ENCODE measurements at regions not wholly inside any gene's neighbourhood (a gene's known extent, or its start where the extent isn't known, plus 50 kb on each side); places are given as distances from the start of the nearest gene placed in this dataset.

DNA sequence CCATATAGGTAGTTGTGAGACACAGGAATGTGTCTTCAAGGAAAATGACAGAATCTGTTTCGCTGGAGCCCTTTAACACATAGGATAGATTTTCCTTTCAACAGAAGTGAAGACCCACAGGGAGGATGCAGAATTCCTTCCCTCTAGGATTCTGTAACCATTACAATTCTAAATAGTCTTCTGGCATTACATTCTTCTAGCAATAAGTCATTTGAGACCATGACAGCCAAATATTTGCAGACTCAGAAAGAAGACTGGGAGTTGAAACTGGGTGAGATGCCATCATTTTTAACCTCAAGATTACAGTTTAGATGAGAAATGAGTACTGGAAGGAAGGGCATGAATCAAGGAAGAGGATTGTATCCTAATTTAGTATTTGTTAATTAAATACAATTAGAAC, 61.6 kb downstream of the ZBTB18 start:
- no peaks in the 10 kb centered on the region for H3K36me3 ChIP-seq (ENCODE audit: low read depth)
- TF ChIP-seq CTCF (conservative IDR thresholded peaks at IDR 0.05) (no peak), EZH2 (IDR thresholded peaks at IDR 0.05; ENCODE audit: low read depth) (no peak)
- CTCF ChIA-PET = no interaction called here
- no peaks in the 10 kb centered on the region for H4K20me1 ChIP-seq (ENCODE audit: insufficient read depth)
- H3K9me2 ChIP-seq (ENCODE audit: insufficient read depth) = no peaks in the 10 kb centered on the region
- no peak overlapping the region for H2AFZ ChIP-seq
- no peaks in the 10 kb centered on the region for H3K27me3 ChIP-seq (ENCODE audit: insufficient read depth, low read depth)
- H3K4me1 ChIP-seq (replicated peaks; ENCODE audit: insufficient read depth) = peaks cover 20% of the 10 kb centered on the region
- H3K79me2 ChIP-seq (ENCODE audit: low read depth) = no peaks in the 10 kb centered on the region
- DNase-seq = peak in 1 of 2 experiments; percentile 68
- H3K4me2 ChIP-seq = peak overlapping the region; percentile 13; the same call in 1 of the 2 replicates
- POLR2A ChIA-PET (ENCODE audit: unreplicated experiment) = no interaction called here
- H3K9me3 ChIP-seq (ENCODE audit: insufficient read depth, low read depth) = no peaks in the 10 kb centered on the region
- no peaks in the 10 kb centered on the region for H3F3A ChIP-seq (ENCODE audit: insufficient read depth, low read depth)
- BruUV-seq (replicated peaks) = no TSS peak
- H3K4me3 ChIP-seq = no peak overlapping the region
- intact Hi-C loops (cut with micrococcal nuclease; ENCODE audit: unreplicated experiment) = loop anchor here (5.0 to 10.0 kb wide), 2 partner anchors 45 to 102 kb away; no protein-coding TSS in a partner anchor
- peak overlapping the region; percentile 8; the same call in 1 of the 2 replicates for H3K27ac ChIP-seq

DNA sequence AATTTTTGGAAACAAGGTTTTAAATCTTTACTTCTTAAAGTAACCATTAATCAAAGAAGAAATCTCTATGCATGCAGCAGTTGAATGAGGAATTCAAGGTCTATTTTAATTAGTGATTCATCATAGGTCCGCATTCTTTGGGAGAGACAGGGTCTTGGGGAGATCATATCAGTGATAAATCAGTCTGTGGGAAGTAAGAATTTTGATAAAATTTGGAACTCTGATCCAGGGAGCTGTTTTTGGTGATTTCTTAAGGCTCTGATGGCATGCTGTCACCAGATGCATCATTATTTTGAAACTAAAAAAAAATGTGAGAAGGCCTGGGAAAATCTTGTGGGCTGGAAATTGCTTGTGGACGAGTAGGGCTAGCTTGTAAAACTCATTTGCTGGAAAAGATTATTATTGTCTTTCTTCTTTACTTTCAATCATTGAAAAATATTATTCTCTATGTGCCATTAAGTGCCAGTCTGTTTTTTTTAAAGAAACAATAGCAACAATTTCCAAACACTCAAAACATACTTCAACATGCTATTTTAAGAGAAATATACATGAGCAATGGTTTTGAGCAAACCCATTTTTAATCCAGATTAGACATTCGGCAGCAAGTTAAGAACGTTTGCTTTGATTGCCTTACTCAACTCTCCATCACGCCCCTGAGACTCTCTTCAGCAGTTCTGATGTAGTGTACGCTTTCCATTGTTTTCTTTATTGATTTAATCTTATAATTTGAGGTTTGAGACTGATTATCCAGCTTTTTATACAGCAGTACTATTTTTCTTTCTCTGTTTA, 62.6 kb downstream of the ZBTB18 start:
- no TSS peak for BruUV-seq (replicated peaks)
- CTCF ChIA-PET = no interaction called here
- 0 out of 2 replicates have a peak overlapping the region, but pooled peaks have one; percentile 1 for H3K27ac ChIP-seq
- no peaks in the 10 kb centered on the region for H3K79me2 ChIP-seq (ENCODE audit: low read depth)
- no peak for TF ChIP-seq EZH2 (IDR thresholded peaks at IDR 0.05; ENCODE audit: low read depth)
- no peak for TF ChIP-seq CTCF (conservative IDR thresholded peaks at IDR 0.05)
- peaks cover 20% of the 10 kb centered on the region for H3K4me1 ChIP-seq (replicated peaks; ENCODE audit: insufficient read depth)
- no peaks in the 10 kb centered on the region for H3K27me3 ChIP-seq (ENCODE audit: insufficient read depth, low read depth)
- intact Hi-C loops (cut with micrococcal nuclease; ENCODE audit: unreplicated experiment) = loop anchor here (5.0 to 10.0 kb wide), 2 partner anchors 44 to 101 kb away; no protein-coding TSS in a partner anchor
- no peaks in the 10 kb centered on the region for H3K36me3 ChIP-seq (ENCODE audit: low read depth)
- H3K4me2 ChIP-seq = no peak overlapping the region
- no peaks in the 10 kb centered on the region for H3K9me3 ChIP-seq (ENCODE audit: insufficient read depth, low read depth)
- no peaks in the 10 kb centered on the region for H3F3A ChIP-seq (ENCODE audit: insufficient read depth, low read depth)
- peak in 1 of 2 experiments; percentile 58 for DNase-seq
- POLR2A ChIA-PET (ENCODE audit: unreplicated experiment) = no interaction called here
- no peak overlapping the region for H2AFZ ChIP-seq
- no peaks in the 10 kb centered on the region for H3K9me2 ChIP-seq (ENCODE audit: insufficient read depth)
- no peaks in the 10 kb centered on the region for H4K20me1 ChIP-seq (ENCODE audit: insufficient read depth)
- no peak overlapping the region for H3K4me3 ChIP-seq

- Histone ChIP-seq H3K27me3 (ENCODE audit: insufficient read depth, low read depth) (no peaks in the 10 kb centered on the region), H3K4me2 (no peak overlapping the region), H3K9me2 (ENCODE audit: insufficient read depth) (no peaks in the 10 kb centered on the region), H2AFZ (no peak overlapping the region), H3K27ac (no peak overlapping the region), H4K20me1 (ENCODE audit: insufficient read depth) (no peaks in the 10 kb centered on the region), H3K4me3 (no peak overlapping the region), H3K79me2 (ENCODE audit: low read depth) (no peaks in the 10 kb centered on the region), H3K9me3 (ENCODE audit: insufficient read depth, low read depth) (no peaks in the 10 kb centered on the region), H3K36me3 (ENCODE audit: low read depth) (no peaks in the 10 kb centered on the region), H3K4me1 (replicated peaks; ENCODE audit: insufficient read depth) (peaks cover 20% of the 10 kb centered on the region), H3F3A (ENCODE audit: insufficient read depth, low read depth) (no peaks in the 10 kb centered on the region)
- ChIA-PET CTCF (no interaction called here), POLR2A (ENCODE audit: unreplicated experiment) (no interaction called here)
- BruUV-seq (replicated peaks) = no TSS peak
- no peak for DNase-seq
- intact Hi-C loops (cut with micrococcal nuclease; ENCODE audit: unreplicated experiment) = loop anchor here (5.0 to 10.0 kb wide), 2 partner anchors 42 to 100 kb away; no protein-coding TSS in a partner anchor
- TF ChIP-seq EZH2 (IDR thresholded peaks at IDR 0.05; ENCODE audit: low read depth) (no peak), CTCF (conservative IDR thresholded peaks at IDR 0.05) (no peak)
Observed at GRCh38 chr1:244114892-244115291, 63.8 kb downstream of the ZBTB18 start.

All from PC-9 (cell line).